ENCODE measurements at regions not wholly inside any gene's neighbourhood (a gene's known extent, or its start where the extent isn't known, plus 50 kb on each side); places are given as distances from the start of the nearest gene placed in this dataset.

DNA sequence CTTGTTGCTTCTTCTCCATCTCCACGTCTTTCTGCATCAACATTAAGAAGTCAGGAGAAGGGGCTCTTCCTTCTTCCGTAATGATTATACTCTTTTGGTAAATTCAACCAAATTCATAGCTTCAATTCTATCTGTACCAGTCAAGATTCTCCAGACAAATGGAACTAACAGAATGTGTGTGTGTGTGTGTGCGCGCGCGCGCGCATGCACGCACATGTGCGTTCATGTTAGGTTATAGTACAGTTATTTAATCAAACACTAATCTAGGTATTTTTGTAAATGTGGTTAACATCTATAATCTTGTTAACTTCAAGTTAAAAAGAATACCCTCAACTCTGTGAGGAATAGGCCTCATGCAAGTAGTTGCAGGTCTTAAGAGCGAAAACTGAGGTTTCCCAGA lies 150.3 kb upstream of the TAS2R1 start:
- TF ChIP-seq, protein P1, sequence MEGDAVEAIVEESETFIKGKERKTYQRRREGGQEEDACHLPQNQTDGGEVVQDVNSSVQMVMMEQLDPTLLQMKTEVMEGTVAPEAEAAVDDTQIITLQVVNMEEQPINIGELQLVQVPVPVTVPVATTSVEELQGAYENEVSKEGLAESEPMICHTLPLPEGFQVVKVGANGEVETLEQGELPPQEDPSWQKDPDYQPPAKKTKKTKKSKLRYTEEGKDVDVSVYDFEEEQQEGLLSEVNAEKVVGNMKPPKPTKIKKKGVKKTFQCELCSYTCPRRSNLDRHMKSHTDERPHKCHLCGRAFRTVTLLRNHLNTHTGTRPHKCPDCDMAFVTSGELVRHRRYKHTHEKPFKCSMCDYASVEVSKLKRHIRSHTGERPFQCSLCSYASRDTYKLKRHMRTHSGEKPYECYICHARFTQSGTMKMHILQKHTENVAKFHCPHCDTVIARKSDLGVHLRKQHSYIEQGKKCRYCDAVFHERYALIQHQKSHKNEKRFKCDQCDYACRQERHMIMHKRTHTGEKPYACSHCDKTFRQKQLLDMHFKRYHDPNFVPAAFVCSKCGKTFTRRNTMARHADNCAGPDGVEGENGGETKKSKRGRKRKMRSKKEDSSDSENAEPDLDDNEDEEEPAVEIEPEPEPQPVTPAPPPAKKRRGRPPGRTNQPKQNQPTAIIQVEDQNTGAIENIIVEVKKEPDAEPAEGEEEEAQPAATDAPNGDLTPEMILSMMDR (conservative IDR thresholded peaks at IDR 0.05; ENCODE audit: low read depth, low read length) = no peak
- no peak for TF ChIP-seq POLR2A (IDR thresholded peaks at IDR 0.05; ENCODE audit: low read depth, low read length)

Data from IMR-90 (cell line).